Astrocyte (in vitro differentiated cells and primary cell): ENCODE measurements at regions not wholly inside any gene's neighbourhood (a gene's known extent, or its start where the extent isn't known, plus 50 kb on each side); places are given as distances from the start of the nearest gene placed in this dataset.

ENCODE experiments used
- DNase-seq: peaks from one replicate; pipeline ENCODE4 v3.0.0-alpha.2; 2010; ENCODE audit warnings: low read depth
- FAIRE-seq: peaks from 2 replicates; lab custom pipeline; 2011; peaks lifted over from hg19 to GRCh38; lab: Jason Lieb, UNC
- H2AFZ ChIP-seq: 2 replicates; pipeline ENCODE4 v1.6.0; 2012; ENCODE audit warnings: low read depth, low read length, inconsistent platforms
- H3K27ac ChIP-seq: 2 replicates; pipeline ENCODE4 v1.5.1; 2011; ENCODE audit warnings: low read depth, low read length, inconsistent platforms
- H3K27me3 ChIP-seq: 2 replicates; pipeline ENCODE4 v1.6.0; 2011; ENCODE audit warnings: low read length, inconsistent platforms; ENCODE audit not compliant: insufficient read depth
- H3K36me3 ChIP-seq: 2 replicates; pipeline ENCODE4 v1.5.1; 2011; ENCODE audit warnings: low read length, inconsistent platforms; ENCODE audit not compliant: insufficient read depth
- H3K4me1 ChIP-seq: 2 replicates; pipeline ENCODE4 v1.5.1; 2011; ENCODE audit warnings: low read length, inconsistent platforms; ENCODE audit not compliant: insufficient read depth
- H3K4me2 ChIP-seq: 2 replicates; pipeline ENCODE4 v1.6.0; 2012; ENCODE audit warnings: low read length, inconsistent platforms
- H3K4me3 ChIP-seq: 2 replicates; pipeline ENCODE4 v1.5.1; 2011; ENCODE audit warnings: low read depth, mild to moderate bottlenecking, low read length, inconsistent platforms; ENCODE audit not compliant: insufficient read depth
- H3K79me2 ChIP-seq: 2 replicates; pipeline ENCODE4 v1.6.0; 2012; ENCODE audit warnings: mild to moderate bottlenecking, low read length, inconsistent platforms; ENCODE audit not compliant: insufficient read depth
- H3K9ac ChIP-seq: 2 replicates; pipeline ENCODE4 v1.6.0; 2012; ENCODE audit warnings: mild to moderate bottlenecking, low read length, inconsistent platforms
- H3K9me3 ChIP-seq: 2 replicates; pipeline ENCODE4 v1.5.1; 2012; ENCODE audit warnings: low read depth, mild to moderate bottlenecking, low read length, inconsistent platforms; ENCODE audit not compliant: insufficient read depth
- H4K20me1 ChIP-seq: 2 replicates; pipeline ENCODE4 v1.6.0; 2012; ENCODE audit warnings: low read length, inconsistent platforms; ENCODE audit not compliant: insufficient read depth
- H3K27ac Mint-ChIP-seq: one replicate; pipeline ENCODE4 v1.8.0; 2021; ENCODE audit warnings: mild to moderate bottlenecking, mixed read lengths; ENCODE audit not compliant: unreplicated experiment
- H3K27me3 Mint-ChIP-seq: one replicate; pipeline ENCODE4 v1.8.0; 2021; ENCODE audit warnings: low read depth, mixed read lengths; ENCODE audit not compliant: unreplicated experiment
- H3K36me3 Mint-ChIP-seq: one replicate; pipeline ENCODE4 v1.8.0; 2021; ENCODE audit warnings: low read depth, mixed read lengths; ENCODE audit not compliant: unreplicated experiment
- H3K4me1 Mint-ChIP-seq: one replicate; pipeline ENCODE4 v1.8.0; 2021; ENCODE audit warnings: low read depth, mixed read lengths; ENCODE audit not compliant: unreplicated experiment
- H3K4me3 Mint-ChIP-seq: one replicate; pipeline ENCODE4 v1.8.0; 2021; ENCODE audit warnings: mild to moderate bottlenecking, moderate library complexity, mixed read lengths; ENCODE audit not compliant: unreplicated experiment
- H3K9me3 Mint-ChIP-seq: one replicate; pipeline ENCODE4 v1.8.0; 2021; ENCODE audit warnings: mild to moderate bottlenecking, mixed read lengths; ENCODE audit not compliant: unreplicated experiment
- EZH2 ChIP-seq: IDR thresholded peaks from 2 replicates; pipeline ENCODE4 v1.6.1; 2012; ENCODE audit warnings: mild to moderate bottlenecking, low read length, inconsistent platforms; ENCODE audit not compliant: insufficient read depth
- TF ChIP-seq, protein P1 (sequence below): IDR thresholded peaks from 2 replicates; pipeline ENCODE4 v1.5.1; 2011; ENCODE audit warnings: low read depth, mild to moderate bottlenecking, inconsistent platforms, low read length, moderate library complexity; ENCODE audit not compliant: insufficient read depth

GRCh38 chr5:17992291-17992690 is 358.0 kb downstream of the TAF11L14 start:
- no peaks in the 10 kb centered on the region for H3K36me3 Mint-ChIP-seq
- Histone ChIP-seq H3K4me1 (no peaks in the 10 kb centered on the region), H3K9ac (no peak overlapping the region), H3K79me2 (no peaks in the 10 kb centered on the region), H3K27me3 (no peaks in the 10 kb centered on the region), H3K9me3 (no peaks in the 10 kb centered on the region), H3K27ac (no peak overlapping the region), H3K36me3 (no peaks in the 10 kb centered on the region), H4K20me1 (no peaks in the 10 kb centered on the region), H3K4me2 (no peak overlapping the region), H3K4me3 (no peak overlapping the region), H2AFZ (no peak overlapping the region)
- no peak overlapping the region for H3K27ac Mint-ChIP-seq
- FAIRE-seq: no peak
- DNase-seq: no peak
- TF ChIP-seq, protein P1, sequence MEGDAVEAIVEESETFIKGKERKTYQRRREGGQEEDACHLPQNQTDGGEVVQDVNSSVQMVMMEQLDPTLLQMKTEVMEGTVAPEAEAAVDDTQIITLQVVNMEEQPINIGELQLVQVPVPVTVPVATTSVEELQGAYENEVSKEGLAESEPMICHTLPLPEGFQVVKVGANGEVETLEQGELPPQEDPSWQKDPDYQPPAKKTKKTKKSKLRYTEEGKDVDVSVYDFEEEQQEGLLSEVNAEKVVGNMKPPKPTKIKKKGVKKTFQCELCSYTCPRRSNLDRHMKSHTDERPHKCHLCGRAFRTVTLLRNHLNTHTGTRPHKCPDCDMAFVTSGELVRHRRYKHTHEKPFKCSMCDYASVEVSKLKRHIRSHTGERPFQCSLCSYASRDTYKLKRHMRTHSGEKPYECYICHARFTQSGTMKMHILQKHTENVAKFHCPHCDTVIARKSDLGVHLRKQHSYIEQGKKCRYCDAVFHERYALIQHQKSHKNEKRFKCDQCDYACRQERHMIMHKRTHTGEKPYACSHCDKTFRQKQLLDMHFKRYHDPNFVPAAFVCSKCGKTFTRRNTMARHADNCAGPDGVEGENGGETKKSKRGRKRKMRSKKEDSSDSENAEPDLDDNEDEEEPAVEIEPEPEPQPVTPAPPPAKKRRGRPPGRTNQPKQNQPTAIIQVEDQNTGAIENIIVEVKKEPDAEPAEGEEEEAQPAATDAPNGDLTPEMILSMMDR: no peak
- no peak for TF ChIP-seq EZH2
- H3K9me3 Mint-ChIP-seq: no peaks in the 10 kb centered on the region
- no peak overlapping the region for H3K4me3 Mint-ChIP-seq
- no peaks in the 10 kb centered on the region for H3K4me1 Mint-ChIP-seq
- no peaks in the 10 kb centered on the region for H3K27me3 Mint-ChIP-seq

- Histone ChIP-seq H4K20me1 (no peaks in the 10 kb centered on the region), H3K36me3 (no peaks in the 10 kb centered on the region), H3K4me3 (no peak overlapping the region), H3K4me1 (no peaks in the 10 kb centered on the region), H3K27me3 (no peaks in the 10 kb centered on the region), H2AFZ (no peak overlapping the region), H3K9me3 (no peaks in the 10 kb centered on the region), H3K27ac (no peak overlapping the region), H3K4me2 (no peak overlapping the region), H3K9ac (no peak overlapping the region), H3K79me2 (no peaks in the 10 kb centered on the region)
- no peaks in the 10 kb centered on the region for H3K27me3 Mint-ChIP-seq
- no peaks in the 10 kb centered on the region for H3K9me3 Mint-ChIP-seq
- H3K4me1 Mint-ChIP-seq: no peaks in the 10 kb centered on the region
- TF ChIP-seq, protein P1: no peak
- no peak for TF ChIP-seq EZH2
- no peaks in the 10 kb centered on the region for H3K36me3 Mint-ChIP-seq
- no peak overlapping the region for H3K27ac Mint-ChIP-seq
- no peak for FAIRE-seq
- no peak overlapping the region for H3K4me3 Mint-ChIP-seq
- DNase-seq: no peak
Observed at GRCh38 chr5:17995997-17996396, 361.7 kb downstream of the TAF11L14 start.

- Histone ChIP-seq H3K9me3 (no peaks in the 10 kb centered on the region), H3K27ac (no peak overlapping the region), H3K27me3 (no peaks in the 10 kb centered on the region), H2AFZ (no peak overlapping the region), H3K79me2 (no peaks in the 10 kb centered on the region), H3K36me3 (no peaks in the 10 kb centered on the region), H3K4me3 (no peak overlapping the region), H3K4me2 (no peak overlapping the region), H4K20me1 (no peaks in the 10 kb centered on the region), H3K9ac (no peak overlapping the region), H3K4me1 (no peaks in the 10 kb centered on the region)
- H3K4me3 Mint-ChIP-seq: no peak overlapping the region
- FAIRE-seq (no peak), DNase-seq (no peak)
- TF ChIP-seq, protein P1: no peak
- TF ChIP-seq EZH2: no peak
- no peaks in the 10 kb centered on the region for H3K9me3 Mint-ChIP-seq
- H3K4me1 Mint-ChIP-seq: no peaks in the 10 kb centered on the region
- no peak overlapping the region for H3K27ac Mint-ChIP-seq
- H3K36me3 Mint-ChIP-seq: no peaks in the 10 kb centered on the region
- H3K27me3 Mint-ChIP-seq: no peaks in the 10 kb centered on the region
Observed at GRCh38 chr5:17999858-18000257, 365.6 kb downstream of the TAF11L14 start.
